Neuronal stem cell (in vitro differentiated cells): ENCODE measurements at regions not wholly inside any gene's neighbourhood (a gene's known extent, or its start where the extent isn't known, plus 50 kb on each side); places are given as distances from the start of the nearest gene placed in this dataset.
A peak's percentile ranks its signal among the peaks of the same experiment; 100 is the strongest.

Experiments
- DNase-seq: peaks from one replicate; pipeline ENCODE4 v3.0.0-alpha.2; 2013; ENCODE audit warnings: low spot score
- H2AFZ ChIP-seq: one replicate; pipeline ENCODE4 v1.6.1; 2013; ENCODE audit warnings: mild to moderate bottlenecking, low read length, inconsistent platforms
- H2AK5ac ChIP-seq: 2 replicates; pipeline ENCODE4 v1.6.1; 2013; ENCODE audit warnings: low read depth, mild to moderate bottlenecking, inconsistent platforms, low read length, moderate library complexity, mixed read lengths
- H2BK120ac ChIP-seq: 2 replicates; pipeline ENCODE4 v1.6.1; 2013; ENCODE audit warnings: low read depth, mild to moderate bottlenecking, inconsistent platforms, low read length, moderate library complexity, mixed read lengths
- H2BK12ac ChIP-seq: one replicate; pipeline ENCODE4 v1.6.1; 2013; ENCODE audit warnings: low read length, inconsistent platforms
- H2BK15ac ChIP-seq: 2 replicates; pipeline ENCODE4 v1.6.1; 2013; ENCODE audit warnings: mild to moderate bottlenecking, low read length, inconsistent platforms, mixed read lengths
- H2BK5ac ChIP-seq: one replicate; pipeline ENCODE4 v1.6.1; 2013; ENCODE audit warnings: inconsistent platforms, mild to moderate bottlenecking, low read length, moderate library complexity
- H3K14ac ChIP-seq: one replicate; pipeline ENCODE4 v1.6.1; 2013; ENCODE audit warnings: low read length, inconsistent platforms
- H3K18ac ChIP-seq: 2 replicates; pipeline ENCODE4 v1.6.1; 2013; ENCODE audit warnings: low read length, inconsistent platforms
- H3K23ac ChIP-seq: 2 replicates; pipeline ENCODE4 v1.6.1; 2013; ENCODE audit warnings: low read depth, mild to moderate bottlenecking, mixed read lengths, low read length, inconsistent platforms; ENCODE audit not compliant: poor library complexity
- H3K27ac ChIP-seq: replicated peaks from 3 replicates; pipeline ENCODE4 v1.5.1; 2013; ENCODE audit warnings: low read length, inconsistent platforms
- H3K27me3 ChIP-seq, 3 experiments: 2 replicates each; pipeline ENCODE4 v1.6.1; 2013; ENCODE audit warnings: low read length in 3 of 3, mild to moderate bottlenecking in 2 of 3, inconsistent platforms in 1 of 3, low read depth in 1 of 3, mixed read lengths in 1 of 3, moderate library complexity in 1 of 3; ENCODE audit not compliant: control insufficient read depth in 3 of 3, insufficient read depth in 3 of 3
- H3K36me3 ChIP-seq, 2 donors: replicated peaks in 1 of 2; 2 replicates each; pipeline ENCODE4 v1.6.1; 2013; ENCODE audit warnings: low read length in 2 of 2; ENCODE audit not compliant: control insufficient read depth in 2 of 2, insufficient read depth in 2 of 2
- H3K4ac ChIP-seq: 2 replicates; pipeline ENCODE4 v1.6.1; 2013; ENCODE audit warnings: inconsistent platforms, mild to moderate bottlenecking, low read length, moderate library complexity
- H3K4me1 ChIP-seq, 2 donors: 1 replicate in 1 of 2; 2 replicates in 1 of 2; pipeline ENCODE4 v1.6.1; 2013; ENCODE audit warnings: low read length in 2 of 2, low read depth in 1 of 2; ENCODE audit not compliant: control insufficient read depth in 2 of 2, insufficient read depth in 1 of 2
- H3K4me2 ChIP-seq: one replicate; pipeline ENCODE4 v1.6.1; 2013; ENCODE audit warnings: mild to moderate bottlenecking, low read length, inconsistent platforms; ENCODE audit not compliant: insufficient read depth, poor library complexity, severe bottlenecking
- H3K4me3 ChIP-seq, 2 donors: 2 replicates each; pipeline ENCODE4 v1.5.1; 2013; ENCODE audit warnings: low read length in 2 of 2, mild to moderate bottlenecking in 2 of 2, inconsistent platforms in 1 of 2, moderate library complexity in 1 of 2
- H3K79me1 ChIP-seq: one replicate; pipeline ENCODE4 v1.6.1; 2013; ENCODE audit warnings: low read depth, mild to moderate bottlenecking, inconsistent platforms, low read length, moderate library complexity
- H3K9ac ChIP-seq: one replicate; pipeline ENCODE4 v1.6.1; 2013; ENCODE audit warnings: mild to moderate bottlenecking, low read depth, low read length, inconsistent platforms; ENCODE audit not compliant: poor library complexity
- H3K9me3 ChIP-seq, 2 donors: replicated peaks in 1 of 2; 2 replicates each; pipeline versions ENCODE3 to v1.6.1; 2013; ENCODE audit warnings: low read length in 2 of 2, mild to moderate bottlenecking in 2 of 2, inconsistent platforms in 1 of 2, low read depth in 1 of 2, mixed read lengths in 1 of 2, moderate library complexity in 1 of 2; ENCODE audit not compliant: control insufficient read depth in 2 of 2, insufficient read depth in 1 of 2
- H4K8ac ChIP-seq: one replicate; pipeline ENCODE4 v1.6.1; 2013; ENCODE audit warnings: low read depth, mild to moderate bottlenecking, inconsistent platforms, low read length, moderate library complexity
- H4K91ac ChIP-seq: one replicate; pipeline ENCODE4 v1.6.1; 2013; ENCODE audit warnings: low read length, low read depth, mild to moderate bottlenecking, inconsistent platforms; ENCODE audit not compliant: poor library complexity
- WGBS, 2 donors: extraction: QIAGEN DNeasy Blood & Tissue Kit; methylation state at CpG; one replicate each; pipeline ENCODE4 v1.1.7; 2013; ENCODE audit warnings: missing lambda C conversion rate in 2 of 2, mixed read lengths in 1 of 2; ENCODE audit not compliant: insufficient read length in 2 of 2, insufficient replicate concordance in 1 of 2; ENCODE audit errors: extremely low coverage in 2 of 2; 5-methylcytosine and 5-hydroxymethylcytosine counted together

DNA sequence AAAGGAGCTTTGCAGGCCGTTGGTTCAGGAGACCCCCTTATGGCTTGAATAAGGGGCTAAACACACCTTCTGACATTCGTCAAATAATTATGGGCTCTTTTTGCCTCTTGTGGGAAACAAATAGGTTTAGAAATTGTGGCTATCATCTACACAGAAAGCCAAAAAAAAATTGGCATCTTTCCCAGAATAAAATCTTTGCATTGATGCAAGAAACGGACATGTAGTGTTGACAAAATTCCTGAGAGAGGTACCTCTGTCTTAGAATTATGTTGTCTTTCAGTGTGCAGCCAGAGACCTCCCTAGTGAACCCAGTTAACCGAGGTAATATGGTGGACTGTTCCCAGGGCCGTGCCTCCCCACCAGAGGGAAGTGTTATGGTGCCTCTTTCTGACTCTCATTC, 283.9 kb downstream of the SDHAF3 start:
- Histone ChIP-seq H3K79me1 (no peaks in the 10 kb centered on the region), H3K4ac (no peak overlapping the region), H2AFZ (peak overlapping the region; percentile 59), H4K8ac (no peak overlapping the region), H3K27me3 (no peaks in the 10 kb centered on the region), H3K4me2 (no peak overlapping the region), H3K4me3 (no peak overlapping the region), H2BK120ac (no peak overlapping the region), H3K4me1 (no peaks in the 10 kb centered on the region), H4K91ac (no peak overlapping the region), H2AK5ac (no peak overlapping the region), H2BK5ac (no peak overlapping the region), H2BK12ac (no peak overlapping the region), H3K23ac (no peak overlapping the region), H3K14ac (no peak overlapping the region), H3K27ac (no peak overlapping the region), H3K9ac (no peak overlapping the region), H3K9me3 (no peaks in the 10 kb centered on the region), H2BK15ac (no peak overlapping the region), H3K18ac (no peak overlapping the region), H3K36me3 (no peaks in the 10 kb centered on the region)
- no CpG with 5 or more reads among the region's 5 CpGs for WGBS, 2 donors
- no peak for DNase-seq

- no peak overlapping the region for H2BK5ac ChIP-seq
- H3K23ac ChIP-seq: no peak overlapping the region
- no peak overlapping the region for H4K8ac ChIP-seq
- no peaks in the 10 kb centered on the region for H3K27me3 ChIP-seq
- no peak for DNase-seq
- H3K27ac ChIP-seq: no peak overlapping the region
- H3K4me1 ChIP-seq: no peaks in the 10 kb centered on the region
- no peak overlapping the region for H3K18ac ChIP-seq
- H3K79me1 ChIP-seq: no peaks in the 10 kb centered on the region
- H2BK120ac ChIP-seq: no peak overlapping the region
- no peak overlapping the region for H3K4me2 ChIP-seq
- H3K4ac ChIP-seq: no peak overlapping the region
- no peaks in the 10 kb centered on the region for H3K36me3 ChIP-seq
- no peak overlapping the region for H3K4me3 ChIP-seq
- WGBS, 2 donors: no CpG with 5 or more reads among the region's 3 CpGs
- no peak overlapping the region for H2BK12ac ChIP-seq
- H2AFZ ChIP-seq: peak overlapping the region; percentile 43
- no peaks in the 10 kb centered on the region for H3K9me3 ChIP-seq
- no peak overlapping the region for H3K14ac ChIP-seq
- no peak overlapping the region for H2AK5ac ChIP-seq
- H2BK15ac ChIP-seq: no peak overlapping the region
- H3K9ac ChIP-seq: no peak overlapping the region
- no peak overlapping the region for H4K91ac ChIP-seq
These were observed 288.3 kb downstream of the SDHAF3 start for GRCh38 chr7:97405835-97406234.

DNA sequence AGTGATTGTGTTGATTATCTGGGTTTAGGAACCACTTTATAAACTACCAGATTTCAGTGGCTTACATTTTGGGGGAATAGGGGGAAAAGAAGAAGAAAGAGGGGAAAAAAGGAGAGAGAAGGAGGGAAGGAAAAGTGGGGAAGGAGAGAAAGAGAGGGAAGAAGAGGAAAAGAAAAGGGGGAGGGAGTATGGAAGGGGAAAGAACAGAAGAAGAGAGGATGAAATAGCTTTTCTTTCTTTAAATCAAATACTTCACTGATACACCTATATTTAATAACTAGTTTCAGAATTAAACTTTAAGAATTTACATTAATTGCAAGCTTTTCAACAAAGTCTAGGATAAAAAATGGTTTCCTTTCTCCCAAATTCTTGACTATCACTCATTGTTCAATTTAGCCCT, 289.6 kb downstream of the SDHAF3 start:
- no peak overlapping the region for H2AFZ ChIP-seq
- H3K4ac ChIP-seq: no peak overlapping the region
- no peak overlapping the region for H3K14ac ChIP-seq
- no peaks in the 10 kb centered on the region for H3K79me1 ChIP-seq
- H3K9ac ChIP-seq: no peak overlapping the region
- H2AK5ac ChIP-seq: no peak overlapping the region
- H4K8ac ChIP-seq: no peak overlapping the region
- H3K4me2 ChIP-seq: no peak overlapping the region
- H4K91ac ChIP-seq: no peak overlapping the region
- H2BK5ac ChIP-seq: no peak overlapping the region
- H3K27ac ChIP-seq: no peak overlapping the region
- H2BK15ac ChIP-seq: no peak overlapping the region
- no peak overlapping the region for H3K23ac ChIP-seq
- DNase-seq: no peak
- H3K4me1 ChIP-seq: no peaks in the 10 kb centered on the region
- no peaks in the 10 kb centered on the region for H3K36me3 ChIP-seq
- no peaks in the 10 kb centered on the region for H3K9me3 ChIP-seq
- no peak overlapping the region for H3K18ac ChIP-seq
- H3K27me3 ChIP-seq: no peaks in the 10 kb centered on the region
- H3K4me3 ChIP-seq: no peak overlapping the region
- no peak overlapping the region for H2BK12ac ChIP-seq
- H2BK120ac ChIP-seq: no peak overlapping the region

DNA sequence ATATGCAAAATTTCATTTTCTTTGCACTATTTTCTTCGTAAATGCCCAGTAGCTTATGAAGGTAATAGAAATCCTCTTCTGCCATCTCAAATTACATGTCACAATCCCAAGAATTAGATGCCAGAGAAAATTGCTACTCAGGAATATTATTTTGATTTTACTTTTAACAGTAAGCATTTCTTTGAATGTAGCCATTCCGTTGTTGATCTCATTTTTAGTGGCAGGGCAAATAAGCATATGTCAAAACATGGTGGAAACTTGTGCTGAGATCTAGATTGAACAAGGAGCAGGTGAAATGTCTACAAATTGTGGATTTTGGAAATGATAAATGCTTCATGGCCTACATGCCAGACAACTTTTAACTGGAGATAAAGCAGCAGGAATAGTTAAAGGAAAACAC, 291.8 kb downstream of the SDHAF3 start:
- Histone ChIP-seq H2BK12ac (no peak overlapping the region), H2AFZ (no peak overlapping the region), H3K18ac (no peak overlapping the region), H4K8ac (no peak overlapping the region), H2AK5ac (no peak overlapping the region), H3K4ac (no peak overlapping the region), H3K27me3 (no peaks in the 10 kb centered on the region), H2BK5ac (no peak overlapping the region), H2BK15ac (no peak overlapping the region), H3K4me1 (no peaks in the 10 kb centered on the region), H3K79me1 (no peaks in the 10 kb centered on the region), H3K9me3 (no peaks in the 10 kb centered on the region), H3K14ac (no peak overlapping the region), H3K27ac (no peak overlapping the region), H3K36me3 (no peaks in the 10 kb centered on the region), H4K91ac (no peak overlapping the region), H2BK120ac (no peak overlapping the region), H3K4me2 (no peak overlapping the region), H3K9ac (no peak overlapping the region), H3K4me3 (no peak overlapping the region), H3K23ac (no peak overlapping the region)
- WGBS, 2 donors: no CpG with 5 or more reads among the region's 2 CpGs
- no peak for DNase-seq
